IPS-NIHi11 (cell line): ENCODE measurements at regions not wholly inside any gene's neighbourhood (a gene's known extent, or its start where the extent isn't known, plus 50 kb on each side); places are given as distances from the start of the nearest gene placed in this dataset.
A peak's percentile ranks its signal among the peaks of the same experiment; 100 is the strongest.

Source experiments
- DNase-seq: peaks from one replicate; pipeline ENCODE4 v3.0.0; 2012; ENCODE audit warnings: mixed read lengths, low spot score

DNA sequence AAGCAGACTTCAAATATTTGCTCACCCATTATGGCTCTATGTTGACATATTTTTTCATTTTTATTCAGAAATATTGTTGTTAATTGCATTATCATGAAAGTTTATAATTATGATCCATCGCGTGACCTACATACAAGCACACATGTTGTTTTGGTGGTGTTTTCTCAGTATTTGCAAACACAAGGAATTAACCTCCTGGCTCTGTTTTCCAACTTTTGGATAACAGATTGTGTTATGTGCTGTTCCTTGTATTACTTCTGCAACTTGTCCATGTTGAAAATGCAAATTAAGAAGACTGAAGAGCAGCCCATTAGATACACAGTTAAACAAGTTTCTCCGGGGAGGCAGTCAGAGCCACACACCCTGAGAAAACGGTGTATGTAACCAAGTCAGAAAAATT is 201.2 kb downstream of the SEC23A start:
- DNase-seq, result no peak

DNA sequence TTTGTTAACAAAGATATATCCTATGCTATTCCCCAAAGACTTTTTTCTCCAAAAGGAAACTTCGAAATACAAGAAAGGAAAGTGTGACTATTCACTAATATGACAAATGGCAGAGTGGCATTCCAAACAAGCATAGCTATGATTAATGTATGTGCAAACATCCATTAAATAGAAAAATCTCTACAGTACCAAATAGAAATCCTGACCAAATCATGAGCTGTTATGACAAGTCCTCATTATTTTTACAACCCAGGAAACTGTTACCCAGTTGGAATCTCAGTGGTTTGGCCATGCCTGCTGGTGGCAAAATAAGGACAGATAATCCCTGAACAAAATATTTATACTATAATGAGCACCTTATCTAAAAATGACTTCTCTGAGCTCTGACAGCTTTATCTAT is 202.1 kb downstream of the SEC23A start:
- DNase-seq, result no peak

DNA sequence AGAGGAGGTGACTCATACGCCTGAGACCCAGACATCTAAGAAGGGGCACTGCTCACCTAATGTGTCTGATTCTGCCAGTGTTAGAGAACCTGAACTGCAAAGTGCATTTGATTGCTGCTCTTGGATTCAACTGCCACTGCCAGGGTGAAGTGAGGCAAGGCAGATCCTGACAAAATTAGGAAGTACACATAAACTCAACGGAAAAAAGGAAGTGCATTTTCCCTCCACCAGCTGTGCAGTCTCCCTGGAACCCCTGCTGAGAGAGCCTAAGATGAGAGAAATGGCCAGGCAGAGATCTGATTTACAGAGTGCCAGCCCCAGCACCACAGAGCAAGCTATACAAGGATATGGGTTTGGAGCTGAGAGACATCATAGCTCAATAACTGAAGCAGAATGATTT is 215.3 kb downstream of the SEC23A start:
- DNase-seq, result no peak

DNA sequence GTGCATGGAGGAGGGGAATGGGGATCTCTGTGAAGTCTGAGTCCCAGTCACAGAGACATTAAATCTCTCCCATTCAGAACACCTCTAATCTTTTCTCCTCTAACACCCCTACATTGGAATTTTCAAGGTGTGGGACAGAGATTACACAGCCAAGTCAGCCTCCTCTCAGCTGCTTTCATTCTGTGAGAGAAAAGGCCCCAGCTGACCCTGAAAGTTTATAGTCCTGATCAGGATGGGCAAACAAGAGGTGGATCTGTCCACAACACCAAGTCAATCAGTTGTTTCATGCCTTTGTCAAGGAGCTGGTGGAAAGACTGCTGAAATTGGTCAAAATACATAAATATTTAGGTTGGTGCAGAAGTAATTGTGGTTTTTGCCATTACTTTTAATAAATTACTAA is 218.9 kb downstream of the SEC23A start:
- DNase-seq, result no peak

DNA sequence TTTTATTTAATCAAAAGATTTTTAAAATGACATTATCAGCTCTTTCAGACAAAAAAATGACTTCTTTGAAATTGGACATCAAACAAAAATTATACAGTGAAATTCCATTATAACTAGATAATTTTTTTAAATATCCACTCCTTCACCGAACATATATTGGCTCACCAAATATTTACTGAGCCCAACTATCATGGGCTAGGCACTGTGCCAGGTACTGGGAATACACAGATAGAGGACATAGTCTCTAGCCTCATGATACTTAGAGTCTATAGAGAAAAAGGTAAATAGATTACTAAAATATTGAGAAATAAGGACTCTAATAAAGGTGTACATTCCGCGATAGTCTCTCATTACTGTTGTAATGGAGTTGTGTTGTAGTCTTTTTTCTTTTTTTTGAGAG is 219.9 kb downstream of the SEC23A start:
- DNase-seq, result no peak

DNA sequence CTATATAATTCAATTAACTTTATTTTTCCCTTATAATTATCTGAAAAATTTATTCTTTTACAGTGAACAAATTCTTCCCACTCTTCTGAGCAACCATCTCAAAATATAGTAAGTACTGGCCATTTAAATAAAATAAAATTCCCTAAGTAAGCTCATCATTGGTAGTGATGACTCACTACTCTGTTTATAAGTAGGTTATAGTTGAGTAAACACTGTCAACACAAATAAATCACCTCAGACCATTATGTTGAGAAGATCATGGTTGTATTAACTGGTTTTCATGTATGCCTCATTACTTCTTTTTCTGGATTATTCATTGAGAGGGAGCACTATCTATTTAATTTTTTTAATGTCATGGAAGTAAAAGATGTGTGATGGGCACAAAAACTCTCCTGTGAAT is 220.5 kb downstream of the SEC23A start:
- no peak for DNase-seq

DNA sequence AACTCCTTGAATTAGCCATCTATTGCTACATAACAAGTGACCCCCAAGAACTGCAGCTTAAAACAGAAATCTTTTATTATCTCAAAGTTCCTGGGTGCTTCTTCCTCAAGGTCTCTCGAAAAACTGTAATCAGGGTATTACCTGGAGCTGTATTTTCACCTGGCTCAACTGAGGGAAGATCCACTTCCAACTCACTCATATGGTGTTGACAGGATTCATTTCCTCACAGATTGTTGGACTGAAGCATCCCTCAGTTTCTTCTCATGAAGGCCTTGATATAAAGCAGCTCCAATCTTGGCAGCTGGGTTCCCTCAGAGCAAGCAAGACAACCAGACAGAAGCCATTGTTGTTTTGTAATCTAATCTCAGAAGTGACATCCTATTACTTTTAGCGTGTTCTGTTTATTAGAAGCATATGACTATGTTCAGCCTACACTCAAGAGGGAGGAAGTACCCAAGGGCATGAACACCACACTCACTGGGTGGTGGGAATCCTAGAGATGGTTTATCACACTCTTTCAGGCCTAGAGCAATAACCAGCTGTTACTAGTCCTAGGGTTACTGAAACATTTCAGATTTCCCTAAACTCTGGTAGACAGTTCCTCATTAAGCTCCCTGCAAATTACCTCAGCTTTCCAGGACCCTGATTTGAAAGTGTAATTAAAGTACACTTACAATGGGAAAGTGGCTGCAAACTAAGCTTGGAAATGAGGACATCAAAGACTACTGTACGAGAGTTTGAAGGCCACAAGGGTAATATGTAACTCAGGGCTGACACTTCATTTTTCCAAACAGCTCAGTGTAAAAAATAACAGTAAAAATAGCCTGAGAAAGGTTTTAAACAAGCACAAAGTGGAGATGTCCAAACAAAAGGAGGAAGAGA is 222.2 kb downstream of the SEC23A start:
- no peak for DNase-seq

DNA sequence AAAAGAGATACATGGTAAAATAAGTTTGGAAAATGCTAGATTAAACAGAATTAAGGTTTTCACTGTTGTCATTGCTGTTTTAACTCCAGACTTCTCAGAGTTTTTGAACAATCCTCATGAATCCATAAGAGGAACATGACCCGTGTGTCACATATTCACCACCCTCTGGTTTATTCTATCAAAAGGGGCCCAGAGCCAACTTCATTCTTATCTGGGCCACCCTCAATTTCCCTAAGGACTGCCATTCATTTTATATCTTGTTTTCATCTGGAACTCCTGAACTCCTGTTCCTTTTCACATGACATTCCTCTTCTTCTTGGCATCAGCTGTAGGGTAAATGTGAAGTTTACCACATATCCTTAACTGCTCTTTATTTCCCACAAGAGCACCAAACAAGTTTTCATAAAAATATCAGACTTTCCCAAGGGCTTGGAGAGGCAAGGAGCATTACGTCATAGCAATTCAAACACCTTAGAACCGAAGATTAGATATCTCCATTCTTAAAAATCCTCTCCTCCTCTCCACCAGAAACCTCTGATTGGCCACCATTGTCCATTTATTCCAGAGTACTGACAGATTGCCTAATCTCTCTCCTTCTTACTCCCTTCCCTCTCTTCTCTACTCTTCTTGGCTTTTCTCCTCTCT is 225.2 kb downstream of the SEC23A start:
- no peak for DNase-seq

DNA sequence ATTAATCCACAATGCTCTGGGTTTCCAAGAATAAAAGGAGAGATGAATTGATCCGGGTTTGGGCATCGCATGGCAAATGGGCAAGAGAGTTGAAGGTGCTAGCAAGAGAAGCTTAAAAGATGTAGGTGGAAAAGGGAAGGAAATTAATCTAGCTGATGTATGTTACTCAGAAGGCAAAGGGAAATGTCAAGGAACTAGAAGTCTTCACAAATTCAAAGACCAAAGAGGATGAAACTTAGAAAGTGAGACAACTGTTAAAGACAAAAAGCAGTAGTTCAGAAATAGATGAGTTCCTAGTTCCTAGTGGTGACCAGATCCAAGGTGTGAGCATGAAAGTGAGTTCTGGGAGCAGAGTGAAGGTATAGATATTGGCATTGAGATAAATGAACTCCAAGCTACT is 228.3 kb downstream of the SEC23A start:
- no peak for DNase-seq

DNA sequence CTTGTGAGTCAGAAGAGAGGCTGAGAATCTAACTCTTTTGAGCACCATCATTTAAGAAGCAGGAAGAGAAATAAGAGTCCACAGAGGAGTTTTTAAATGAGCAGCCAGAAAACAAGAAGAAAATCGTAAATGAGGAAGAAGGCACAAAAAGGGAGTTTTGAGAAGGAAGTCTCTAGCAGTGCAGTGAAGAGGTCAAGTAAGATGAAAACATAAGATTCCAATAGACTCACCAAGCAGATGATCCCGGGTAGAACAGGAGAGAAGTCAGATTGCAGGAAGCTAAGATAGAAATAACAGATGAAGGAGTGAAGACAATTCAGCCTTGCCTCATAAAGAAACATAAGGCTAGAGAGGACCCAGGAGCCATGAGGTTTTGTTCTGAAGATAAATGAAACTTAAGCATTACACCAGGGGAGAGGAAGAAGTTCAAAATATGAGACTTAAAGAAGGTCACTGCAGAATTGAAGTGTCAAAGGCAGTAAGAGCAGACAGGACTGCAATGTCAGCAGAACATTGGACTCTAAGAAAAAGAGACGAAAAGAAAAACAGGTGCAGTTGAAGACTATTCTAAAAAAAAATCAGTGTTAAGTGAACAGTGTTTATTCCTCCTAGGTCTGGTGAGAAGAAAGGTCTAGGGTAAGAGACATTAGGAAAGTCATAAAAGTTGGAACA is 229.0 kb downstream of the SEC23A start:
- DNase-seq, result no peak

DNA sequence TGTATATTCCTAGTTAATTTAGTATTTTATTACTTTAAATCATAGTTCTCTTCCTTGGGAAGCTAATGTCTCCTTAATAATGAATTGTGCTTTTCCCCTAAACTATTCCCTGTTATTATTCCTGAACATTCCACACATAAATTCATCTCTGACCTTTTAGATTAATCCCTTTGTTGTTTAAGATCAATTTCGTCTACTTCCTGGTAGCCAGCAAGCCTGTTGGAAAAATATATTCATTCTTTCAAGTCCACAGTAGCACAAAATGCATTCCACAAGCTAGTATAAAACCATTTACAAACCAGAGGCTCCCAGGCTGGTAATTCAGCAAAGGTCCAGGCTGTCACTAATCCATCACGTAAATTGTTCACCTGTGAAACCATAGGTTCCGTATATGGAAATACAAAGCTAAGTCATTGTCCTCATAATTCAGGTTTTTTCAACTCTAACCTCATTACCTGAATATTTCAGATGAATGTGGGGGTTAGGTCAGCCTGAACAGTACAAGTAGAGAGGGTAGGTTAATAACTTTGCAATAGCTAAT is 232.7 kb downstream of the SEC23A start:
- no peak for DNase-seq

DNA sequence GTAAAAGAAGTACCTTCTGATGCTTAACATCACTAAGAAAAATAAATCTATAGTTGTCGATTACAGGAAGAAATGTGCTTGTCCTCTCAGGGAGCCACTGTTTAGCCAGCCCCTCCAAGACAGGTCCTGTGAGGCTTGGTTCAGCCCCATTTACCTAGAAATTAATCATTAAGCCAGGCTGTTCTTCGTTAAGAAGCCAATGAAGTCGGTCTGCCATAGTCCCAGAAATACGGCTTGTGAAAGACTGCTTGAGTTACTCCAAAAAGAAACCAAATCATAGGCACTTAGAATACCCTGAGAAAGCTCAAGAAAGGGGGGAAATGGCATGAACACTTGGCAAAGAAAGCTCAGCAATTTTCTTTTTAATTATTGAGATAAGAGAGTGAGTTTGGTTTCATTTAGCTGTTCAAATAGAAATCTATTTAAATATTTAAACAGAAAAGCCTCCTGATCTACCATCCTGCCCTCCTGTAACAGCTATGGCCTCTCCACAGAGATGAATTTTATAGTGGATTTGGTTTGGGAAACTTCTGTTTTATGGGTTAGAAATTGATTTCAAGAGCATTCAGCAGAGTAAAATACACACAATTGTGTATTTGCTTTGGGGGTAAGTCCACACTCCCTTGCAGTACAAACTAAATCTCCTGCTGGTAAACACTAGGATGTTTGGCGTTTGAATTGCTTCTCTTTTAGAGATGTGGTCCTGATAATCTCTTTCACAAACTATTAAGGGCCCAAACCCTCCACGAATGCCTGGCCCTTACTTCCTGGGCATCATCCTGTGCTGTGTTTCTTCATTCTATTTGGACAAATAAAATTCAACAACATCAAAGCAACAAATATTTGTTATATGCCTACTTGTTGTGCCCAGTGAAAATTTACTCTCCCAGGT is 234.4 kb downstream of the SEC23A start:
- DNase-seq, result no peak

DNA sequence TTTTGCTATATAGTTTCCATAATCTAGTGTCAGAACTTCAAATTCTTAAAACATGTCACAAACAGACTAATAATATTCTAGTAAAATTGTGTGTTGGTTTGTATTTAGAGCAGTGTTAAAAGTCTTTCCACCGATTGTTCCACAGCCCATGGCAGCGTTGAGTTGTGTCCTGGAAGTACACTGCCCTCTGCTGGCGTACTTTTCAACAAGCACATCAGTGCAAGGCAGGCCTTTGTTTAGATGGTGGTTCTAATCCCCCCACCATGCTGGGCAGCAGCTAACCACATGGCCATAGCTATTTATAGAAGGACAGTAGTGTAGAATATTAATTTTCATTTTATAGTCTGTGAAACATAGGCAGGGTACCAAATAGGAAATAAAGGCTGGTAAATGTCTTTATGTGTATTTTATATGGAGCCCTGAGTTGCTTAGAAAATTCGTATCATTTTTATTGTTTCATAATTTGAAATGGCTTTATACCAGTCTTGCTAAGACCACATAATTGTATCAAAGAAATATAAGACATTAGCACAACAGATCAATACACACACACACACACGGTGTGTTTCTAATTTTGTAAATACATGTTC is 235.4 kb downstream of the SEC23A start:
- DNase-seq, result peak; percentile 75

DNA sequence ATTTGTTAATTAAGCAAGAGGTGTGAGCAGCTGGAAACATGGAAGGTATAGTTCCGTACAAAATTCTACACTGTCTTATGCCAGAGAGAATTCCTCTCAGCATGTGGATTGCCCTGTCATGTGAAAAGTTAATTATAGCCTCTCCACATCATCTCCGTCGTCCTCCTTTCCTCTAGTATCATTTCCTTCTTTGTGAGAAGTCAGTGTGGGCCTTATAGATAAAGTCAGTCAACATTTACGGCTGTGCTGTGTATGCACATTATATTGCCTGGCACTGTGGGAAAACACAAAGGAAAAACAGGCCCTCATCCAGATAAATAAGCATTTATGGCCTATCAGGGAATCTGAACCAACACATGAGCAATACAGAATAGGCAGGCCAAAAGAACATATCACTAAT is 236.6 kb downstream of the SEC23A start:
- no peak for DNase-seq

DNA sequence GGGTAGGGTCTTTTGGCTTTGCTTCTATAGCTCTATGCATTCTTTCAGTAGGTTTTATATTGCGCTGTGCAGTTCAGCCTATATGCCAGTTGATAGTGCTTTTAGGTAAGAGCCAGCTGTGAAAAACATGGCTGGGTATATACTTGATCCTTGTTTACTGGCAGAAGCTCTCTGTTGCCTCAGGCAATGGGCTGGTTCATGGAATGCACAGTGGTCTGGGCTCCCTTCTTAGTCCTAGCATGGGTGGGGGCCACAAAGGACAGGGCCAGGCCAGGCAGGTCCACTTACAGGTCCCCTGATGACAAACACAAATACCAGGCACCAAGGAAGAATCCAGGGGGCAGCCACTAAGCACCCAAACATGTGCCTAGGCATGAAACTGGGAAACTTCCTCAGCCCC is 240.7 kb downstream of the SEC23A start:
- no peak for DNase-seq

DNA sequence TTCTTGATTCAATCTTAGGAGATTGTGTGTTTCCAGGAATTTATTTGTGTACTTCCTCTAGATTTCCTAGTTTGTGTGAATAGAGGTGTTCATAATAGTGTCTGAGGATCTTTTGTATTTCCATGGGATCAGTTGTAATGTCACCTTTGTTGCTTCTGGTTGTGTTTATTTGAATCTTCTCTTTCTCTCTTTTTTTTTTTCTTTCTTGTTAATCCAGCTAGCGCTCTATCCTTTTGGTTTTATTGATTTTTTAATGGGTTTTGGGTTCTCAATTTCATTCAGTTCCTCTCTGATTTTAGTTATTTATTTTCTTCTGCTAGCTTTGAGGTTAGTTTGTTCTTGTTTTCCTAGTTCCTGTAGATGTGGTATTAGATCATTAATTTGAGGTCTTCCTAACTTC is 242.5 kb downstream of the SEC23A start:
- no peak for DNase-seq

DNA sequence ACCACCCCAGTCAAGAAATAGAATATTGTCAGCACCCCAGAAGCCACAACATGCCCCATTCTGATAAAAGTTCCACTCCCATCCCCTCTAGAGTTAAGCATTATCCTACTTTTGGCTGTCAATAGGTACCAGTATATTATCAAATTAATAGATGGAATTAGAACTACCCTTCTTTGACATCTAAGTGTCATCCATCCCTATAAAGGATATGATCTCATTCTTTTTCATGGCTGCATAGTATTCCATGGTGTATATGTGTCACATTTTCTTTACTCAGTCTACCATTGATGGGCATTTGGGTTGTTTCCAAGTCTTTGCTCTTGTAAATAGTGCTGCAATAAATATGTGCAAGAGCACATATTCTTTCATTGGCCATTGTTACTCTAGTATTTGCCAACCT is 246.2 kb downstream of the SEC23A start:
- no peak for DNase-seq

DNA sequence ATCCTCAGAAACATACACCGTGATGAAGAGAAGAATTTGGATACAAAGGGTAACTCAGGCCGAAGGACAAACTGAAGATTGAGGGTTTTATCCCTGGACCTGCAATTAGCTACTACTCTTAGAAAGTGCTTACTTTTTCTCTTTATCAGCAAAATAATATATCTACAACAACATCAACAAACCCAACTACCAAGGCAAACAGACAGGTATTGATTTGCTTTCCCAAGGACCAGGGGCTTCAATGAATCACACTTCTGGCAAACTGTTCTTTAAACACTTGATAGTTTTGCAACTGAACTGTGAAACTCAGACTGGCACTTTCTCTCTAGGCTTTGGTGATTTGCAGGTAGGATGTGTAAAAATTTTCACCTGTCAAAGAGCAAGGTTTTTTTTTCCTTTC is 247.5 kb downstream of the SEC23A start:
- DNase-seq, result no peak

DNA sequence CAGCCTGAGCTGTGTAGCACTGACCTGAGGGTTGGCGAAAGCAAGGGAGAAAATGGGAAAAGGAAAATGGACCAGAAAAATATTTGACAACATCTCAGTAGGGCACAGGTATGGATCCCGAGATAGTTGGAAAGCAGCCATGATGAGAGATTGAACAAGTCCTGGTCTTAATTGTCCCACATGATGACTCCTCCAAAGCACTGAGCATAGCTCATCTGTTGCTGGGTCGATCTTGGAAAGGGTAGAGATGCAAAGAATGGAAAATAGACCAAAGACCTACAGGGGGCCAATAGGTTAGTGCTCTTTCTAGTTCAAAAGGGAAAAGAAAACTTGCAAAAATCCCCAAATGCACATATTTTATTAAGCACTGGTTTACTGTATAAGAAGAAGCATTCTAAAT is 251.9 kb downstream of the SEC23A start:
- DNase-seq, result no peak

DNA sequence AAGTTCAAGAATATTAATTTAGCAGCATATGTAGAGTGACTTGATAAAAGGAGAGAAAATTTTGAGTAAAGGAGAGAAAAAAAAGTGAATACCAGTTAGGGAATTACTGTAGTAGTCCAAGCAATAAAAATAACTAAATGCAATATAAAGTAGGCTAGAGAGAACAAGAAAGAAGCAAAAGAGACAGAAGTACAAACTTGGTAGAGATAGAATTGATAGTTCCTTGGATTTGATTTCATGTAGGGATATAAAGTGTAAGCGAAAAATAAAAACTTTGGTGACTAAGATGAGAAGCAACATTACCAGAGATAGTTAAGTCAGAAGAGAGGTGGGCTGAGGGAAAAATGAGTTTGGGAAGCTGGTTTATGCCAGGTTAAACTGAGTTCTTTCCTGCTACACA is 252.4 kb downstream of the SEC23A start:
- DNase-seq, result no peak

DNA sequence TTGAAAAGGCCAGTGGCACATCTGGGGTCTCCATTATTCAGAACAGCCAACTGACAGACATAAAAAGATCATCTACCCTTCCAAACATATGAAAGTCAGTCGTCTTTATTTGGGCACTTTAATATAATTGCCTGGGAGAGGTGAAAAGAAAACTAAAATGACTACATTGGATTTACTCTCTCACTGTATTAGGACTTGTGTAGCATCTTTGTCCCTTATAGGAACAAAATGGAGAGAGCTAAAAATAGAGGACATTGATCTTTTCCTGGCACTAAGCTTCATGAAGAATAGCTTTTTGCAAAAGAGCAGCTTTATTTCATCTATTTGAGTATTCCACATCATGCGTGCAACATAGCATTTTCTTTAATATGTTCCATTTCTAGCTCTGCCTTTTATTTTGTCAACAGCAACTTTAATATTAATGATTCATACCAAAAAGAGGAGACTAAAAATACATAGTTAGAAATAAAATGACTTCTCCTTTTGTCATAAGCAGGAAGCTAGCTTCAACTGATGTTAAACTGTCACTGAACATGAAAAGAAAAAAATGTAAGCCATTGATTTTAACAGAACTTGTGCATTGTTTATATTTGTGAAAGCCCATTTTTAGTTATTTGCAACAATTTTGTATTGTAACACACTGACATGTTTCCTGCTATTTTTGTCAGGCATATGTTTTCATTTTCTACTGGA is 254.6 kb downstream of the SEC23A start:
- no peak for DNase-seq
